K562 (cell line): ENCODE measurements at regions not wholly inside any gene's neighbourhood (a gene's known extent, or its start where the extent isn't known, plus 50 kb on each side); places are given as distances from the start of the nearest gene placed in this dataset.

Experiments used
- ATAC-seq: fragments of 200-7000 bp; cut with Tn5 transposase; 3 replicates; pipeline ENCODE4 v1.9.1; 2020; ENCODE audit warnings: moderate library complexity
- BruUV-seq: library from RNA; stranded (reverse); fragments of 400-500 nt; replicated peaks from 2 replicates; lab custom pipeline; 2021; lab: Mats Ljungman, UMichigan
- CTCF ChIA-PET: fragments of 300-600 bp; formaldehyde crosslinking; extraction: SDS; loops from one replicate; lab custom pipeline; 2021; ENCODE audit warnings: low intra/inter-chr PET ratio; lab: Yijun Ruan, JAX
- POLR2A ChIA-PET: fragments of 300-600, 350-650 bp; sonication (Branson Sonifier 250); formaldehyde crosslinking; extraction: SDS; loops from one replicate; lab custom pipeline; 2021; ENCODE audit warnings: antibody characterized with exemption, inconsistent platforms; lab: Yijun Ruan, JAX
- DNase-seq, 4 experiments: peaks; one replicate each; pipeline versions ENCODE4 v3.0.0 to v3.0.0-alpha.2; 2011 to 2018; ENCODE audit warnings: low spot score in 3 of 4, mixed read lengths in 3 of 4; ENCODE audit errors: extremely low read depth in 1 of 4
- FAIRE-seq: peaks from 2 replicates; lab custom pipeline; 2011; peaks lifted over from hg19 to GRCh38; lab: Jason Lieb, UNC
- H2AFZ ChIP-seq: 2 replicates; pipeline ENCODE4 v1.6.0; 2011; ENCODE audit warnings: low read depth, low read length, control low read depth, inconsistent platforms
- H3K27ac ChIP-seq: fragments of 200-600 bp; 3 replicates; pipeline ENCODE4 v1.8.0; 2011; ENCODE audit warnings: low read depth, mild to moderate bottlenecking, control low read depth, inconsistent platforms, low read length, moderate library complexity, mixed read lengths; ENCODE audit errors: extremely low read depth
- H3K27me3 ChIP-seq, 2 experiments: fragments of 300-600 bp in 1 of 2; 2 replicates in 1 of 2; 3 replicates in 1 of 2; pipeline versions ENCODE4 v1.6.0 to v1.8.0; 2011; ENCODE audit warnings: inconsistent platforms in 2 of 2, low read length in 2 of 2, mild to moderate bottlenecking in 1 of 2, mixed read lengths in 1 of 2, moderate library complexity in 1 of 2; ENCODE audit not compliant: control insufficient read depth in 2 of 2, insufficient read depth in 2 of 2
- H3K36me3 ChIP-seq: fragments of 300-600 bp; 3 replicates; pipeline ENCODE4 v1.8.0; 2011; ENCODE audit warnings: mild to moderate bottlenecking, low read length, inconsistent platforms; ENCODE audit not compliant: control insufficient read depth, insufficient read depth
- H3K4me1 ChIP-seq, 2 experiments: fragments of 200-600 bp in 1 of 2; replicated peaks in 1 of 2; 2 replicates in 1 of 2; 3 replicates in 1 of 2; pipeline versions ENCODE4 v1.5.1 to v1.8.0; 2011; ENCODE audit warnings: inconsistent platforms in 2 of 2, low read length in 2 of 2, mild to moderate bottlenecking in 1 of 2, mixed read lengths in 1 of 2, moderate library complexity in 1 of 2; ENCODE audit not compliant: control insufficient read depth in 2 of 2, insufficient read depth in 2 of 2
- H3K4me2 ChIP-seq: 2 replicates; pipeline ENCODE4 v1.6.1; 2011; ENCODE audit warnings: low read length, control low read depth, inconsistent platforms, mixed read lengths; ENCODE audit not compliant: insufficient read depth
- H3K4me3 ChIP-seq: fragments of 200-600 bp; sonication (generic), shearing (Covaris generic); 2 replicates; pipeline ENCODE4 v1.5.1; 2016; ENCODE audit warnings: control low read depth, inconsistent platforms
- H3K79me2 ChIP-seq: fragments of 200-600 bp; 3 replicates; pipeline ENCODE4 v1.8.0; 2011; ENCODE audit warnings: low read length, inconsistent platforms; ENCODE audit not compliant: control insufficient read depth, insufficient read depth
- H3K9ac ChIP-seq, 2 experiments: 2 replicates each; pipeline versions ENCODE4 v1.6.0 to v1.6.1; 2011; ENCODE audit warnings: low read depth in 2 of 2, low read length in 2 of 2, control low read depth in 1 of 2, inconsistent platforms in 1 of 2, mild to moderate bottlenecking in 1 of 2, mixed read lengths in 1 of 2; ENCODE audit not compliant: insufficient read depth in 1 of 2
- H3K9me1 ChIP-seq: one replicate; pipeline ENCODE4 v1.6.0; 2011; ENCODE audit warnings: inconsistent platforms, mild to moderate bottlenecking, low read length, moderate library complexity; ENCODE audit not compliant: control insufficient read depth, insufficient read depth
- H3K9me3 ChIP-seq: replicated peaks from 2 replicates; pipeline ENCODE4 v1.5.1; 2011; ENCODE audit warnings: low read depth, low read length, inconsistent platforms; ENCODE audit not compliant: control insufficient read depth, insufficient read depth
- H4K20me1 ChIP-seq: replicated peaks from 2 replicates; pipeline ENCODE4 v1.6.1; 2011; ENCODE audit warnings: low read length, inconsistent platforms, mixed read lengths; ENCODE audit not compliant: control insufficient read depth, insufficient read depth
- SAFB ChIP-seq: fragments of 200-400 bp; formaldehyde crosslinking; IDR thresholded peaks from 2 replicates; pipeline ENCODE4 v1.6.1; 2017; ENCODE audit warnings: low read depth, low read length, borderline replicate concordance
- SIX5 ChIP-seq, 2 experiments: IDR thresholded peaks; 2 replicates each; pipeline ENCODE4 v1.6.1; 2011; ENCODE audit warnings: low read length in 2 of 2, borderline replicate concordance in 1 of 2, low read depth in 1 of 2, mild to moderate bottlenecking in 1 of 2, moderate library complexity in 1 of 2; ENCODE audit not compliant: insufficient read depth in 1 of 2
- SNIP1 ChIP-seq: fragments of 450-650 bp; IDR thresholded peaks from 2 replicates; pipeline ENCODE4 v1.7.1; 2017; ENCODE audit warnings: low read depth, mild to moderate bottlenecking
- ZNF232 ChIP-seq: sonication (generic); formaldehyde crosslinking; IDR thresholded peaks from 2 replicates; pipeline ENCODE4 v1.8.0; 2022; ENCODE audit warnings: mild to moderate bottlenecking, missing genetic modification reagents
- ZNF384 ChIP-seq: IDR thresholded peaks from 2 replicates; pipeline ENCODE4 v1.6.1; 2012; ENCODE audit warnings: low read depth, low read length, improper control_type of control experiment
- ZNF695 ChIP-seq: fragments of 450-650 bp; formaldehyde crosslinking; IDR thresholded peaks from 2 replicates; pipeline ENCODE4 v1.4.0; 2020; ENCODE audit warnings: mild to moderate bottlenecking, moderate library complexity
- WGBS: fragments of 100-300 bp; shearing (Covaris generic); methylation state at CpG from one replicate; pipeline ENCODE4 v1.1.6; 2016; ENCODE audit warnings: low coverage, mixed read lengths; ENCODE audit not compliant: insufficient coverage; ENCODE audit errors: missing lambda C conversion rate; 5-methylcytosine and 5-hydroxymethylcytosine counted together
- in situ Hi-C: fragments of 300-500 bp; cut with MboI; formaldehyde crosslinking; loops from 4 replicates; pipeline ENCODE4 v1.15.0; 2018; ENCODE audit warnings: inconsistent platforms, mixed read lengths
- intact Hi-C: fragments of 100-400 bp; cut with micrococcal nuclease; formaldehyde crosslinking; loops from 2 replicates; pipeline ENCODE4 v1.14.2; 2022

GRCh38 chr10:25852364-25852941 is 81.6 kb upstream of the MYO3A start (continued):
- no peak for TF ChIP-seq ZNF695
- no peak for TF ChIP-seq ZNF232 (CRISPR knock-in tag)
- TF ChIP-seq ZNF384 = no peak

- no peak for TF ChIP-seq SAFB
- TF ChIP-seq SIX5 (IDR thresholded peaks at IDR 0.05; ENCODE audit: borderline replicate concordance in 1 of 2, insufficient read depth in 1 of 2, low read depth in 1 of 2, low read length in 2 of 2) = no peak
- TF ChIP-seq SNIP1 = no peak
- no peak for FAIRE-seq
- no peaks in the 10 kb centered on the region for H3K9me1 ChIP-seq
- H3K4me1 ChIP-seq = no peaks in the 10 kb centered on the region
- ChIA-PET POLR2A (no interaction called here), CTCF (no interaction called here)
- H3K9me3 ChIP-seq = no peaks in the 10 kb centered on the region
- no peak overlapping the region for H3K27ac ChIP-seq
- H3K4me2 ChIP-seq = no peak overlapping the region
- H2AFZ ChIP-seq = no peak overlapping the region
- H3K79me2 ChIP-seq = no peaks in the 10 kb centered on the region
- no peaks in the 10 kb centered on the region for H3K36me3 ChIP-seq
- no peaks in the 10 kb centered on the region for H3K27me3 ChIP-seq
- H4K20me1 ChIP-seq = no peaks in the 10 kb centered on the region
- H3K9ac ChIP-seq = no peak overlapping the region
- 0% methylated on average over 3 of the region's 3 CpGs for WGBS
- ATAC-seq = no peak
- no peak for DNase-seq
- no TSS peak for BruUV-seq
- in situ Hi-C loops = no loop called here
- no peak overlapping the region for H3K4me3 ChIP-seq
- intact Hi-C loops = no loop called here
Measured at GRCh38 chr10:25858076-25858475, 76.0 kb upstream of the MYO3A start.
